ENCODE measurements at regions not wholly inside any gene's neighbourhood (a gene's known extent, or its start where the extent isn't known, plus 50 kb on each side); places are given as distances from the start of the nearest gene placed in this dataset.

GRCh38 chr13:103443604-103444003, 377.4 kb upstream of the SLC10A2 start:
- TF ChIP-seq POLR2AphosphoS5 (IDR thresholded peaks at IDR 0.05) (no peak), POLR2A (IDR thresholded peaks at IDR 0.05) (no peak), CTCF (IDR thresholded peaks at IDR 0.05) (no peak)

Measured in breast epithelium (tissue), 3 donors.